ENCODE measurements at regions not wholly inside any gene's neighbourhood (a gene's known extent, or its start where the extent isn't known, plus 50 kb on each side); places are given as distances from the start of the nearest gene placed in this dataset.

DNA sequence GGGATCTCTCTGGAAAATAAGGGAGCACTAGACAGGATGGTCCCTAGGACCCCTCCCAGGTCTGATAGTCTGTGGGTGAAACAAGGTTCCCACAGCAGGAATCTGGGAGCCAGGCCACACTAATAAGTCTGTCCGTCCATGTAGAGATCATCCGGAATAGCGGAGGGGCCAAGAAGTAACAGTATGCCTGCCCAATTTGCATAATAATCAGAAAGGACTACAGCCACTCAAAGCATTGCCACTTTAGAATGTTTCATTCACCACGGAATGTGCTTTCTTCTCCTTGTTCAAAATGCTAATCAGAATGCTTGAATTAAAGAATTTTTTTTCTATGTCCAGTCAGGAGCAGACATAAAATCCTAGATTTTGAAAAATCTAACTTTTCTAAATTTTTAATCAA is 254.9 kb downstream of the ACTL7B start:
- no peak for DNase-seq

DNA sequence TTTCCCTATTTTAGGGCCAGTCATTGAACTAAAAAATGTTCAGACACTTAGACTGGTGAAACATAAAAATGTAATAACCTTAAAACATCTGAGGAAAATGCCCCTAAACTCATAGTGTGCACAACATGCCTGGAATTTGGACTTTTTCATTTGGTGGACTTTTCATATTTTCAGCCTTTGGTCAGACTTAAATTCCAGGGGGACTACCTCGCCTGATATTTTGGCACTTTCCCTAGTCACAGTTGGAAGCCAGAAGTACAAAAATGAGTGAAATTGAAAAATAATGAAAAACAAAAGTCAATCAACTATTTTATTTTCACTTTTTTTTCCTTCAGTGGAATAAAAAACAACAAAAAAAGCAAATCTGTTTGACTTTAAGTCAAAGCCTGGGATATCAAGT is 256.2 kb downstream of the ACTL7B start:
- no peak for DNase-seq

DNA sequence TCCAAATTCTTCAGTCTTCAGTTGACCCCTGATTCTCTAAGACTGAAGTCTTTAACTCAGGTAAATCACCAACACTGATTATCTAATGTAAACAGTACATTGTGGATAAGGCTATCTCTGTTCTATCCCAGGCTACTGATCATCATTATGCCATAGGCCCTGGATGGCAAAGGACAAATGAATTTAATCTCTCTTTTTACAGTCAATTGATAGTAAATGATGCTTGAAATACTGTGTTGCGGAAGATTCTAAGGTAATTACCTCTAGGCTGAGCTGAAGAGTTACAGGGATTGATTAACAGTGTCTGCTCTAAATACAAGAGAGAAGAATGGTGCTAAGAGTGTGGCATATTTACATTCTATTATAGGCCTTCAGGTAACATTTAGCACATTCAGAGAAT is 264.7 kb downstream of the ACTL7B start:
- no peak for DNase-seq

DNA sequence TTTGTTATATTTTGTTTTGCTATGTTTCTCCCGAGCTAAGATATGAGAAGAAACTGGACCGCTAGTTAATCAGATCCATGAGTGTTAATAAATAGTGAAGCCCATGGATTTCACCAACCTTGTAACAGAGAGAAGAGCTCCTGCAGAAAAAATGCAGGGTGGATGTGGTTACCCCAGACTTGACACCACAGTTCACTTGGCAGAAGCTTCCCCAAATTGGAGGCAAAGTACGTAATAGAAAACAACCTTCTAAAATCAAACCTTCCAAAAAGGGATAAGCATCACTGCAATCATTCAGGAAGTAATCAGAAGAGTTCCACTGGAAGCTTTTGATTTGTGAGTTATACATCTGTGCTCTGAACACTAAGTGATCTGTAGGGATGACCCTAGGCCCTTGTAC is 267.5 kb downstream of the ACTL7B start:
- no peak for DNase-seq

DNA sequence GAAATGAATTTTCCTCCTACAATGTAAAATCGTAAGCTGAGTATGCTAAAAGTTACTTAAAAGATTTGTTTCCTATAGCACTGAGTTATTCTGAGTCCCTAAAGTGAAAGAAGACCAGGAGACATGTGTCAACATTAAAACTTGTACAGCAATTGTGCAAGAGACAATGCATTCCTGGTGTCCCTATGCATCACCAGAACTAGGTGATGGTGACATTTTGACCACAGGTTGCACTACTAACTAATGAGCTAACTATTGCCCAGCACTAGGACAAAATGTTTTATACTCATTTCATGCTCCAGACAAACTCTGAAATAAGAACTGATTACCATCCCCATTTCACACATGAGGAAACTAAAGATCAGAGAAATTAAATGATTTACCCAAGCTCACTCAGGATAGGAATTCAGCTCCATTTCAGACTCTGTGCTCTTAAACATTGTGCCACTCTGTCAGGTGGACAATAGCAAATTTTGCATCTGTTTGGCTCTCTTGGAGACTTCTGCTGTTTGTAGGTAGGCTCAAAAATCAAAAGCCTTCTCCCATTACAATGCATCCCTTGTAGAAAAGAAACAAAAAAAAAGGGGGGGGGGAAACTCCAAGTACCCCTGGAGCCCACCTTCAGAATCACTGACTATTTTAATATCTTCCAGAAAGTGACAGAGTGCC is 269.2 kb downstream of the ACTL7B start:
- no peak for DNase-seq

DNA sequence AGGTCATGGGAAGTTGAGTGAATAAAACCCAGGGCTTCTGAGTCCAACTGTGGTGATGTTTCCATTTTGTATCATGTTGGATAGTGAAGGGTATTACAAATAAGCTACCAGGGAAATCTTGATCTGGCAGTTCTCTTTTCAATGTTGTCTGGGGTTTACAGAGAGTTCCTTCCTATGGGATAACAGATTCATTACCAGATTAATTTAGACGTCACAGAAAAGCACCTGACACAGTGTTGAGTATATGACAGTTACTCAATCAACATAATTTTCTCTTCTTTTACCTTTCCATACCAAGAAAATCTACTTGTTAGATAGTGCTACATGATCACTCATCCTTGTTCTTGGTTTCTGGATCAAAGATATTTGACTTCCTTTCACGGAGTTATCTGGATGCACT is 270.9 kb downstream of the ACTL7B start:
- DNase-seq: no peak

DNA sequence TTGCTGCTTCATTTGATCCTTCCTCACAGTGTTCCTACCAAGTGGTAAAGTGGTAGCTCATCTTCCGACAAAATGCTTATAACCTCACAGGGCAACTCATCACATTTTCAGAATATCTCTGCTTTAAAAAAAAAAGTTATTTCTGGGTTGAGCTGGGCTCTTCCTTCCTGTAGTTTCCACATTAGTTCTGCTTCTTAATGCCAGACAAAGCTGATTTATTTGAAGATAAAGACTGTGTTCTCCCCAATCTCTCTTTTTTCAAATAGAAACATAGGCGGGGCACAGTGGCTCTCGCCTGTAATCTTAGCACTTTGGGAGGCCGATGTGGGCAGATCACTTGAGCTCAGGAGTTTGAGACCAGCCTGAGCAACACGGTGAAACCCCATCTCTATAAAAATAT is 273.1 kb downstream of the ACTL7B start:
- no peak for DNase-seq

DNA sequence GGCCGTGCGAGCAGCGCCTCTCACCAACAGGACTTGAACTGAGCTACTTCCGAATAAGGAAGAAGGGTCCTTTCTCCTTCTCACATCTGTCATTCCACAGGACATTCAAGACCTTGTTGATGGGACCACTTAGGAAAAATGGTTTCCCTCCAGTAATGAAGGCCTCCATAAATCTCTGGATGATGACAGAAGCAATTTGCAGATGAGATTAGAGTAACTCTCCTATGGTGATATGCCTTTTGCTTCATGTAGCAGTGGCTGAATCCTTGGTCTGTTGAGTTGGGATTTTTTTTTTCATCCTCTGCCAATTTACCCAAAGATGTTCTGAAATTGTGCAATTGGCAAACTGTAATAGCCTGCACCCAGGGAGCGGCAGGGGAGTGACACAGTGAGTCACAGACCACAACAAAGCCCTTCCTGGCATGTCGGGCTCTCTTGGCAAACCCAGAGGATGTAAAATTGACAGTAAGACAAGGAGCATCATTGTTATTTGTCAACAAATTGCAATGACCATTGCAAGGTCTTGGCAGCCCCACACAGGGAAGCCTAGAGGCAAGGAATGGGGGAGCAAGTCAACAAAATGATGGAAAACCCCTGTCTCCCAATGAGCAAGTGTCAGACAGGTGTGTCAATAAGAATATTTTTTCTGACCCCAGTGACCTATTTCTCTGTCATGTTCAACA is 275.9 kb downstream of the ACTL7B start:
- DNase-seq: no peak

DNA sequence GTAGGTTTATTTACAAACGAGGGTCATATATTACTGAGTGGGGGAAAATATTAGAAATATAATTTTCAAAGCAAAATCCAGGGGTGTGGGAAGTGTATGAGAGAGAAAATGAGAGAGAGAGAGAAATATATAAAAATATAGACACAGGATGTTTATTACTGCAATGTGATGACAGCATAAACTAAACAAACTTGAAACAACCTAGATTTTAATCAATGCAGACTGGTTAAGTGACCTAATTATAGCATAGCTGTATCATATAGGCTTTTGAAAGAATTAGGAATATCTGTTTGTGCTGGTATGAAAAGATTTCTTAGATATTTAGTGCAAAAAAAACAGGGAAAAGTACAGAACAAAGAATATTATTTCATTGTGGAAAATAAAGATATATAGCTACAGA is 280.5 kb downstream of the ACTL7B start:
- no peak for DNase-seq

DNA sequence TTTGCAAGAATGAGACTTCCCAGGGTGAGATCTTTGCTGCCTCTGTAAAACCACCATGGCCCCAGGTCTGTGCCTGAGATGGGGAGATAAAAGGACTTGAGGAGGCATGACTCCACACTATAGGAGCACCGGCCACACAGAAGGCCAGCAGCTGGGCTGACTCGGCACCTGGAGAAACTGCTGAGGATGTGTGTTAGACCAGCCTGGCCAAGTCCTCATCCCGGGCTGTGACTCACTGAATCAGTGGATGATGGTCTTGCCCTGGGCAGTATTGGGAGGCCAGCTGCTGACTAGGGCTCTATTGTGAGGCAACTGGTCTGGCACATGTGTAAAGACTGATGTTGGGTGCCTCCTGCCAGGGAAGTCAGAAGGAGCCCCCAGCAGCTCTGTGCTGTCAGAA is 286.2 kb downstream of the ACTL7B start:
- DNase-seq: no peak

DNA sequence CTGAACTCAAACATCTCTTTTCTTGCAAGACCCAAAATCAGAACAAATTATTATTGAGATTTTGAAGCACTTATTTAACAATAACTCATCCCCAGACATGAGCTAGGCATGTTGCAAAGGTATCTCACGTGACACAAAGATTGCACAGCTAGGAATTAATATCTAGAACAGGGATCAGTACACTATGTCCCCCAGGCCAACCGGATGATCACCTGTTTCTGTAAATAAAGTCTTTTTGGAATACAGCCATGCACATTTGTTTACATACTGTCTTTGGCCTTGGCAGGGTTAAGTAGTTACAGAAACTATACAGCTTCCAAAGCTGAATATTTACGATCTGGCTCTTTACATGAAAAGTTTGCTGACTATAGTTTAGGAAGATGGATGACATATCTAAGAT is 287.7 kb downstream of the ACTL7B start:
- no peak for DNase-seq

DNA sequence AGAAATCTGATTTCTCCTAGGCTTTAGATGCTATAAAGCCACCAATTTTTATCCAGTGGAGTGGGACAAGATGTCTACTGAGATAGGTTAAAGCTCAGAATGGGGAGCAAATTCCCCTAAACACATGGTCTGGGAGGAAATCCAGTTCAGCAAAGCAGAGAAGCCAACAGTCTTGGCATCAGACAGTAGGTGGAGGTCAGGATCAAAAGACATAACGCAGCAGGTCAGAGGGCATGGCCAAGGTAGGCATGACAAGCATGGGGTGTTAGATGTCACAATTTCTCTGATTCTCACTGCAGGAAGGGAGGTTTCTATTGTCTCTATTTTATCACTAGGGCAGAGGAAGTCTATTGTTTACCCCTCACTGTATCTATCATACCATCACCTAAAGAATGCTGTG is 288.2 kb downstream of the ACTL7B start:
- DNase-seq: no peak

DNA sequence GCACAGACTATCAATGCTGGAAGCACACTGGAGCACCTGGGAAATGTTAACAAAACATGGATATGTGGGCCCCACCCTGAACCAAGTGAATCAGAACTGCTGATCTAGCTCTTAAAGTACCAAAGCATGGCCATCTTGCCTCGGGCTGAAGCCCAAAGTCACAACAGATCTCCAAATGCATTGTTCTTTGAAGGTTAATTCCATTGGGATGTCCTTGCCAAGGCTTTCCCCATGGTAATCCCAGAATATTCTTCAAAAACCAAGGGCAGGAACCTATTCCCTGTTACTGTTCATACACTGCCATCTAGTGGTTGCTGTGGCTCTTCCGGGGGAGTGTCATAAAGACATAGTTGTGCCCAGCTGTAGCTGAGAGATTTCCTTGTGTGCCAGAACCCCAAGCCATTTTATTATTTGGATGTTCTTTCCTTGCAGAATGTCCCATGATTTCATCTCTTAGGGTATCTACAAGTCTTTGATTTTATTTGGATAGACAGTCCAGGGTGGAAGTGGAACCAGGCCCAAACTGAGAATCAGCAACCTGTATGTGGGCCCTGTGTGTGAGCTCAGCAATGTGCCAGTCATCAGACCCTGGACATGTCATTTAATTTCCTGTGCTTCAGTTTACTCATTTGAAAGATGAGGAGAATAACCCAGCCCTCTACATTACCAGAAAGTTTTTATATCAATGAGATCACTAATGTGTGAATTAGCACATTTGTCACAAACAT is 290.0 kb downstream of the ACTL7B start:
- DNase-seq: peak; percentile 80

DNA sequence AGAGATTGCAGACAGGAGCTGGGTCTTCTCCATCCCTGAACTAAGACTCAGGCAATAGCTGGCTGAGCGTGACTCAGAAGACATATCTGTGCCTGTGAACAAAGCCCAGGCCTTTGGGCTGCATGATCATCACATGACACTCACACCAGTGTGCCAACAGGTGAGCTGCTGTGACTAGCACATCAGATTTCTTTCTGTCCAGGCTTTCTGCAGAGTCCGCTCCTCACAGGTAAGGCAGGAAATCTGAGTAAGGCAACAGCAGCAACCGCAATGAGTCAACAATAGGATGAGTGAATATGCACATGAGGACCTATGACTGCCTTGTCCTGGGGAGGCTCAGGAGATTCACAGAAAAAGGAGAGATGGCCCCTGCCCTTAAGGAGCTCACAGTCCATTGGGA is 293.6 kb downstream of the ACTL7B start:
- DNase-seq: no peak

DNA sequence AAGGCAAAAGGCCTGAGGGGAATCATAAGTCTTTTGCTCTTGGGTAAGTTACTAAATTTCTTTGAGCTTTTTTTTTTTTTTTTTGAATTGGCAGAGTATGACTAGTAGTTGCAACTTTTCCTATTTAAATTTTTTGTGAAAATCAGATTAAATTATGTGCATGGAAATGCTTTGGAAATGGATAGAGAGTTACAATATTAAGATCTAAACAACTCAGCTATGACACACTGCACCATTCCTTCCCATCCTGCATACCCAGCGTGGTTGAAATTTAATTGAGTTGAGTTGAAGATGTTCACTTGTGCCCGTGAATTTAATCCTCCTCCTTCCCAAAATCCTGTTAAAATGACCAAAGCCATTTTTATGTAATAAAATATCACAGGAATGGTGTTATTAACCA is 296.4 kb downstream of the ACTL7B start:
- no peak for DNase-seq

DNA sequence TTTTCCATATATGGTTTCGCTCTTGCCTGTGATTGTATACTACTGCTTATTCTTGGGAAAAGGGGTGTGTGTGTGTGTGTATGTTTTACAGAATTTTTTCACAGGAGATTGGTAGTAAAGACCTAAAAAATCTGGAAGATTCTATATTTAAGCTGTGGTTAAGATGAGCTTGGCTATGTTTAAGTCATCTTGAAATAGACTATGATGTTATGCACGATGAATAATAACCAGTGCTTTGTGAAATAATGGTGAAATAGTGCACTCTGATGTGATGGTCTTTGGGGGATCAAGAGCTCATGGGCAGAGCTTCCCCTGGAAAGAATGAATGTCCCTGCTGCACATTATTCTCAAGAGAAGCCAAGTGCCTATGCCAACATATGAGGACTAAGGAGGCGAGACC is 301.0 kb downstream of the ACTL7B start:
- no peak for DNase-seq

DNA sequence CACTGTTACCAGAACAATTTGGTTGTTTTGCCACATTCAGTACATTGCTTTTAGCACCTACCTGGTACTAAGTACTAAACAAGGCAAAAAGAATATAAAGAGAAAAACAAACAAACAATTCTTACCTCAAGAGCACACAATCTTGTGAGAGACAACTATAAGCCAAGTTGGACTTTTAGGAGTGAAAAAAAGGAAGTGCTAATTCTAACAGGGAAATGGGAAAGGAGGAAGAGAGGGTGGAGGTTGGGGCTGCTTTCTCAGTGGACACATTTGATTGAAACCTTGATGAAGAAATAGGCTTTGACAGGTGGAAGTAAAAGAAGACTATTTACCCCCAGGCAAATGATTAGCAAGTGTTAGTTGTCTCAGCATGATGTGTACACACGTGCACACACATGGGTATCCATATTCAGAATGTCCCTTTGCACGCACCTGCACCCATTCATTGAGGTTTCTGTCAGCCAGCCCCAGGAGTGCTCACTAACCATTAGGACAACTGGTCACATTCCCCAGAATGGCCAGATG is 302.6 kb downstream of the ACTL7B start:
- no peak for DNase-seq

DNA sequence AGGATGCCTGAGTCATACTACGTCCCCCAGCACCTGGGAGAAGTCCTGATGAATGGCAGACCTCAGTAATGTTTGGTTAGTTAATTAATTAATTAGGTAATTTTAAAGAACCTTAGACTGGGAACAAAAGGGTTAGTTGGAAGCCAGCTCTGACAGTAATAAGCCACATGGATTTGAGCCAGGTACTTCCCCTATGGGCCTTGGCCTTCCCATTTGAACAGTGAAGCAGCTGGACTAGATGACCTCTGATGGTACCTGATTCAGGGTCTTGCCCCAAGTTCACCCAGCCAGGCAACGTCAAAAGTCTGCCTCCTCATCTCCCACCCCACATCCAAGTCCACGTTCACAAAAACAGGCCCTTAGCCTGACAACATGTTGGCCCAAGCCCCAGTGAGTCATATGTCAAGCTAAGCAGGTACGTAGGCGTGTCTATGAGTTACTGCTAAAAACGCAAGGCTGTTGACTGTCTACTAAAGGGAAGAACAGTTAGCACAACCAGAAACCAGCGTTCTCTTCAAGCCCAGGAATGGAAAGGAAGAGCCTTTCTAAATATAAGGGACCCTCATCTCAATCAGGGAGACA is 303.2 kb downstream of the ACTL7B start:
- DNase-seq: no peak

DNA sequence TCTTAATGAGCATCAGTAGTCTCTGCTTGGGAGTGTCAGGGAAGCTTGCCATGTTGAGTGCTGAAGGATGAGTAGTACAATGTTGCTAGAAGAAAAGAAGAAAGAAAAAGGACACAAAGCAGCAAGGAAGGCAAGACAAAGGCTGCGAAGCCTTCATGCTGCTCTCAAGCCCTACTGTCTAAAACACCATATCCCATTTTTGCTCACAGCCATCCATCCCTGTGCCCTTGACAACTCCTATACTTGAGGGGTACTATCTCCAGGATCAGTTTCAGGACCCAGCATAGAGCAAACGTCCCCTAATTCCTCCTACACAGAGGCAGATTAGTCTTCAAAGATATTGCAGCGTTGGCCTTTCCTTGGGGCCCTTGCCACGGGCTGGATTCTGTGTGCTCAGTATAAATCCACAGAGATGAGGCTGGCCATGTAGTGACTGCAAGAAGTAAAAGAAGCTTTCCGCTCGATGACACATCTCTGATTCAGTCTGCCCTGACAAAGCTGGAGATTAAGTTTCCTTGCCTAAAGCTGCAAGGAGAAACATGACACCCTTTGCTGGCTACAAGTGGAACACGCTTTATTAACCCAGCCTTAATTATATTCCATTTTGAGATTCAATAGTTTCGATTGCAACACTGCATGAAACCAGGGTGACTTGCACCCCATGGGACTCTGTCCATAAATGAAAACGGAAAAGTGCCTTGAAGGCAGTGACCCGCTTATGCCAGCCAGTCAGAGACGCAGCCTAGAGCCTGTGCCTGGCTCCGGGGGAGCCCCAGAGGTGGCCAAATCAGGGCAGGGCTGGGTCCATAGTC is 304.6 kb downstream of the ACTL7B start:
- DNase-seq: no peak

DNA sequence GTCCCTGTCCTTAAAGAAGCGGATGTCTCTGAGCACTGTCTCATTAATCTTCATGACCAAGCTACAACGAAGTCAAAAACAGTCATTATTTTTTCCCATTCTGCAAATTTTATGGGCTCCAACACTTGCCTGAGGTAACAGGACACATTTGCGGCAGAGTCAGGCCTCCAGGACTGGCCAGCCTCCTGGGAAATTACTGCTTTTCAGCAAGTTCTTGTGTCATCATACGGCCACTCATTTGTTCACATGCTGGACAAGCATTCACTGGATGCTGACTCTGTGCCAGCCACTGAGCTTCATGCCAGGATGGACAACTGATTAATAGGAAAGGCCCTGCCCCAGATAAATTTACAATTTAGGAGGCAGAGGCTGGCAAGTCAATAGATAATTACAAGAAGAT is 305.7 kb downstream of the ACTL7B start:
- DNase-seq: no peak

DNA sequence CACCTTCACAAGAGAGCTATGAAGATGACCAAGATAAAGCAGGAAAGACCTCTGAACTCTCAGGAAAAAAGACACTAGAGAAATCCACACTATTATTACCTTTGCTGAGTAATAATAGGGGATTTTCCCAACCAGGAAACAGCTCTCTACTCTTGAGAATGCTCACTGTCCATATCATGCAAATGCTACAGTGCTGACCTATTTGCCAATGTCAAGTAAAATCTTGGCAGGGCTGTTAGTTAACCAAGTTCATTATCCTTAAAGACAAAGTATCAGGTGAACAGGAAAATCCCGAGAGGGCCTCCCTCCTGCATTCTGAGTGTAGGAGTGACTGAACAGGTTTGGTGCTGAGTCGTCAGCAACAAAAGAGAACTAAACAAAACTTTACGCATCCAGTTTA is 306.6 kb downstream of the ACTL7B start:
- no peak for DNase-seq

DNA sequence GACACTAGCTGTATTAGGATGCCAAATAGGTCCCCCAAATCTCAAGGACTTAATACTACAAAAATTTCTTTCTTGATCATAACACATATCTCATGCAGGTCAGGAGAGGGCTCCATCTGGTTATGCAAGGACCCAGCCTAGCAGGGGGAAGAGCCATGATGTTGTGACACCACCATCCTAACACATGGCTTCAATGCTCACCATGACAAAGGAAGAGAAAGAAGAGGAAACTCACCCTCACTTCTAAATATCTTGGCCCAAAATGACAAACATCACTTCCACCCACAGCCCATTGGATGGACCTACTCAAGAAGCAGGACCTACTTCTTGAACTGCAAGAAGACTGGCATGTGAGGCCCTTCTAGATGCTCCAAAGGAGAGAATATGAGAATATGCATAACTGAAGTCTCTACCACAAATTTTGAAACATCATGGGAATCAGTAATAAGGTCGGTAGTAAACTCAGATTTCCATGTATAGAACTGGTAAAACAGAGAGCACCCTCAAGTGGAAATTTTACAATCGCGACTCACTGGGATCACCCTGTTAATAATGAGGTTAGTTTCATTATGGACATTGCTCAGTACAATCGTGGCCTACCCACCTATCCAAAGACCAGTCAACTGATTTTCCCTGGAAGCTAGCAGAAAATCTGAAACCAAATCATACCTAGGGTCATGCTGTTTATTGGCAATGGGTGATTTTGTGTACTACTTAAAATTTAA is 308.2 kb downstream of the ACTL7B start:
- DNase-seq: no peak

All from NCI-H1417 treated with DMSO at 0.1 percent for 48 hours (cell line).